T-helper 1 cell (primary cell): ENCODE measurements at regions not wholly inside any gene's neighbourhood (a gene's known extent, or its start where the extent isn't known, plus 50 kb on each side); places are given as distances from the start of the nearest gene placed in this dataset.

ENCODE experiments used
- DNase-seq, 5 donors: peaks; one replicate each; pipeline ENCODE4 v3.0.0-alpha.2; 2012 to 2020

DNA sequence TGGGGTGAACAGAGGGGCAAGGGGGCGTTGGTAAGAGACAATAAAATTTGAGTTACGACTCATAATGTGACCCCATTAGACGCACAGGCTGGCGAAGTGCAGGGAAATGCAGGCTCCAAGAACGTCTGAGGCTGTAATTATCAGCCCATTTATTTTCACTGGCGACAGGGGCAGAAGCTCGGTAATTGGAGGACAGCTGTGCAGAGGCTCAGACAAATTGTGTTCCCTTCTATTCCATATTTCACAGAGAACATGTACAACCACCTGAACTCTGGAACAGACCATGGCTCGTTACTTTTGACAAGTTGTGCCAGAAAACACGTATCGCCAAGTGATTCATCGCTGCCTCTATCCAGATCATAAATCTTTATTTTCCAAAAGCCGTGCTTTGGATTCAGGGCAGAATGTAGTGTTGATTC, 137.3 kb upstream of the FRMD4A start:
- no peak for DNase-seq

DNA sequence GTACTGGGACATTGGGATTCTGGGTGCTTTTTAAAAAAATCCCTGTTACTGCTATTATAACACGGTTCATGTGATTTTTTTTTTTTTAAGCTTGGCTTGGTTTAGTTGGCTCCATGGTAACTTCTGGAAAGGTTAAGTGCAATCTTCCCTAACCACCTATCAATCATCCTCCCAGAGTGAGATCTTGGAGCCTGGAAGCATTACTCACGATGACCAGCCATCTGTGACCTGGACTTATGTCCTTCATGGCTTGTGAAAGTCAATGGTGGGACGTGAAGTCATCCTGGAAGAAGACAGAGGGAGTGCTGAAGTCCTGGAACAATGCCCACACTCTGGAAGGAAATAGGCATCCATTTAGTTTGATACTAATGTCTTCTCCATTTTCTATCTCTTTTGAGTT, 135.5 kb upstream of the FRMD4A start:
- no peak for DNase-seq

DNA sequence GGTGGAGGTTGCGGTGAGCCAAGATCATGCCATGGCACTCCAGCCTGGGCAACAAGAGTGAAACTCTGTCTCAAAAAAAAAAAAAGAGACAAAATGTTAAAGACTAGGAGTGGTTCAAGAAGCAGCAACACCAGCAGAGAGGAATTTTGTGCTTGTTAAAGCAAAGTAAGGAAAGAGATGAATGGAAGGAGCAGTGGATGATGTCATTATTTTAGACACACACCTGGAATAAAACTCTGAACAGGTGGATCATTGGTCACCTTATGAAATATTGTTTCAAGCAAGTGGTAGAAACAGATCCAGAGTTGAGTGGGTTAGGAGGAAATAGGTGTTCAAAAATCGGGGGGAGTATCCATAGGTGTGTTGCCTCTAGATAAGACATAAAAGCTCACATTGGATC, 129.7 kb upstream of the FRMD4A start:
- no peak for DNase-seq

DNA sequence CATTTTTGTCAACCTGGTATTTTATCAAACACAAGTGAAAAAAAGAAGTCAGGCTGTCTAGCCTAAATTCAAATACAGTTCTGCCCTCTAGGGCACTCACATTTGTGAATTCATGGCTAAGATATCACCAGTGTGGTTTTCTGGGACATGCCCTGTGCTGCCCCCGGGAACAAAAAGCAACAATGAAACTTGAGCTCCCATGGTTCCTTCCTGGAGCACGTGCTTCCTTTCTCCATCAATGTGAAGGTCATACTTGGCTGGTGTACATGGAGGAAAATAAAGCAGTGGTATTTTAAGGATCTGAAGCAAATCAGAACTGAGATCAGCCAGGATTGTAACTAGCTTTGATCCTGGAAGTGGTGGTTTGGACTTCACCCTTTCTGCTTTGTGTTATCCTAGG, 128.9 kb upstream of the FRMD4A start:
- no peak for DNase-seq

DNA sequence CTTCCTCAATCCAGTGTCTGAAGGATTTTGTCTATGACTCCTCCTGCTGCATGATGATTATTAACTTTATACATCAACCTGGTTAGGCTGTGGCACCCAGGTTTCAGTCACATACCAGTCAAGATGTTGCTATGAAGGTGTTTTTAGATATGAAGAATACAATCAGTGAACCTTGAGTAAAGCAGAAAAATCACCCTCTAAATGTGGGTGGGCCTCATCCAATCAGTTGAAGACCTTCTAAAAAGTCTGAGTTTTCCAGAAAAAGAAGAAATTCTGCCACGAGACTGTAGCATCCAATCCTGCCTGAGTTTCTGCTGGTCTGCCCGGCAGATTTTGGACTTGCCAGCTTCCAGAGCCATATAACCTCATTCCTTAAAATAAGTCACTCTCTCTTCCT, 126.1 kb upstream of the FRMD4A start:
- DNase-seq, result no peak

DNA sequence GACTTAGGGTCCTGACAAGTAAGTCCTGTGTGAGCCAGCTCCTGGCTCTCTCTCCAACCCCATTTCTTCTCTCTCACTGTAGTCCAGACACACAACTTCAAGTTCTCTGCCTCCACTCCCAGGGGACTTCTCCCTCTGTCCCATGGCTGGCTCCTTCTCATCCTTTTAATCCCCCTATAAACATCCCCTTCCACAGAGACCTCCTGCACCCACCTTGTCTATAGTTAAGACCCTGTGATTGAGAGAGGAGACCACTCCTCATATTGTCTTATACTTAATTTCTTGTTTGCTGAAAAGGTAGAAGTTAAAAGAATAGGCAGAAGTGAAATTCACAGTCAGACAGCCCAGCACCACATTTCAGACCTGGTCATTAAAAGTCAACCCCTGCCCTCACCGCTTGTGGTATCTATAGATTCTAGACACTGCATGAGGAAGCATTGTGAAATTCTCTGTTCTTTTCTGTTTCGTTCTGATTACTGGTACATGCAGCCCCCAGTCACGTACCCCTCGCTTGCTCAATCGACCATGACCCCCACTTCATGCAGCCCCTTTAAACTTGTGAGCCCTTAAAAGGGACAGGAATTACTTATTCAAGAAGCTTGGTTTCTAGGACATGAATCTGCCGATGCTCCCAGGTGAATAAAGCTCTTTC, 125.6 kb upstream of the FRMD4A start:
- no peak for DNase-seq

DNA sequence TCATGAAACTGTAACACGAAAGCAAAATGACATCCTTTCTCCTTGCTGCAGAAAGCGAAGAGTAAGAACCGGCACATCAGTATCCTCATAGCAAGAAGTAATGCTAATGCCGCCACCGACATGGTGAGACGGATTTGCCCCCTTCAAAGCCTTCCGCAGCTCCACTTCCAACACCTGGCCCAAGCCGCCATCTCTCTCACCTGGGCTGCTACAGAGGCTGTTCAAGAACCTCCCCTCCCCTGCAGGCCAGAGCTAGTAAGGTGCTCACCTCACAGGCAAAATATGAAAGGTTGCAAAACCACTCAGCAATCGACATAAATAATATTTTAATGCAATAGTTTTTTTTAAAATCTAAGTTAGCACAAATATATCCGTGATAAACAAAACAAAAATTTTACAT, 123.9 kb upstream of the FRMD4A start:
- DNase-seq, result no peak

DNA sequence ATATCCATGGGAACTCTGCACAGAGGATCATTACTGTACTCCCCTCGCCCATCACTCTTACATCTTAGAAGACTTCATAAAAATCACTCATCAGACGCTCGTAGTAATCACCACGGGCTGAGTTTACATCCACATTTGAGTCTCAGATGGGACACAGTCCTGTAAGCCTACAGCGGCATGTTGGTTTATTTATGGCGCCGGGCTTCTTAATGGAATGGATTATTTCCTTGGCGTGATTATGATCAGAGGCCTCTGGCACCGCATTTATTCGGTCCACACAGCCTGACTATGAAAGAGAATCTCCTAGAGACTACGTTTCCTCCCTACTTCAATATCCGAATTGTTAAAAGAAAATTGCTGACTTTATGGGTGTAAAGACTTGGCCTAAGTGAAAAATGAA, 123.5 kb upstream of the FRMD4A start:
- DNase-seq, result no peak

DNA sequence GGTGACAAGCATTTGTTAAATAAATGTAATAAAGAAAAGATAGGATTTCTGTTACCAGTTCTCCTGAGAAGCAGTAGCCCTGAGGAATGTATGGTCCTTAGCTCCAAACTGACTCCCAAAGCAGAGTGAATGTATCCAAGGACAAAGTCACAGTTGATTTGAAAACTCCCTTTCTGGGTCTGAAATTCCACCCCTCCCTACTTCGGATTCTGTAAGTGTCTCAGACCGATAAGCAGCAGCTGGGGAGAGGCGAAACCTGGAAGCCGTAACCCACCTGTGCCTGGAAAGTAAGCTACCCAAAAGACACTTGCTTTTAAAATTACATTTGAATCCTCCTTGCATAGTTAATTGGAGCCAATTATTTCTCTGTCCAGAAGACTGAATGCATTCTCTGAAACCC, 122.9 kb upstream of the FRMD4A start:
- DNase-seq, result no peak

DNA sequence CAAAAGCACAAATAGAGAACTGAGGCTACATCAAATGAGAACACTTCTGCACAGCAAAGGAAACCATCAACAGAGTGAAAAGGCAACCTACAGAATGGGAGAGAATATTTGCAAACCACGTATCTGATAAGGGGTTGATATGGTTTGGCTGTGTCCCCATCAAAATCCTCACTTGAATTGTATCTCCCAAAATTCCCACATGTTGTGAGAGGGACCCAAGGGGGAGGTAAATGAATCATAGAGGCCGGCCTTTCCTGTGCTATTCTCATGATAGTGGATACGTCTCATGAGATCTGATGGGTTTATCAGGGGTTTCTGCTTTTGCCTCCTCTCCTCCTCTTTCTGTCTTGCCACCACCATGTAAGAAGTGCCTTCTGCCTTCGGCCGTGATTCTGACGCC, 120.6 kb upstream of the FRMD4A start:
- no peak for DNase-seq

DNA sequence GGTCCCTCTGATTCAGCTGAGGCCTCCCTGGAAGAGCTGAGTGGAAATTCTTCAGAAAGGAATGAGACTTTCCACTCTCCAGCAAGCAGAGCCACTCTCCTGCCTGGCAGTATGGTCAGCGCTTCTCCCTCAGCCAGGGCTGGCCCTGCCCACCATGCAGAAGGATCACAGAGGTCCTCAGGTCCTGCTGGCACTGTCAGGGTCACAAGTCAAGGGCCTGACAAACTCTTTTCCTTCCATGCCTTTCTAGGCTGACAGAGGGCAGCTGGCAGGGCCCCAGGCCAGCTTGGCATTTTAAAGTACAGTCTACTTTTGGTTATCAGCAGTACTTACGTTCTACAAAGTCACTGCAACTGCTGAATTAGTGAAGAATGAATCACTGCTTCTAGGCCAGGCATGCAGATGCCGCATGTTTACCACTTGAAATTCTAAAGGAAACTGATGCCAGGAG, 119.3 kb upstream of the FRMD4A start:
- no peak for DNase-seq

DNA sequence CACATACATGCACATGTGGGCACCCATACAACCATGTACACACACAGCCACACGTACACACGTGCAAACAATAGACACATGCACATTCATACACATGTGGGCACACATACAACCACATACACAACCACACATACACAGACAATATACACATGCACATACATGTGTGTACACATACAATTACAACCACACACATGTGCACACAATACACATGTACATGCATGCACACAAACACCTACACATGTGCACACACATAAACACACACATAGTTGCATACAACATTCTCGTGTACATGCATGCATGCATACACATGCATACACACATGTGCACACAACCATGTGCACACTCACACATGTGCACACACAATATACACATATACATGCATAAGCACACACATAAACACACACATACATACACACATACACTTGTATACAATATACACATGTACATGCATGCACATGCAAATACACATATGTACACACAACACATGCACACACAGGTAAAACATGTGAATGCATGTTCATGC, 118.6 kb upstream of the FRMD4A start:
- no peak for DNase-seq

DNA sequence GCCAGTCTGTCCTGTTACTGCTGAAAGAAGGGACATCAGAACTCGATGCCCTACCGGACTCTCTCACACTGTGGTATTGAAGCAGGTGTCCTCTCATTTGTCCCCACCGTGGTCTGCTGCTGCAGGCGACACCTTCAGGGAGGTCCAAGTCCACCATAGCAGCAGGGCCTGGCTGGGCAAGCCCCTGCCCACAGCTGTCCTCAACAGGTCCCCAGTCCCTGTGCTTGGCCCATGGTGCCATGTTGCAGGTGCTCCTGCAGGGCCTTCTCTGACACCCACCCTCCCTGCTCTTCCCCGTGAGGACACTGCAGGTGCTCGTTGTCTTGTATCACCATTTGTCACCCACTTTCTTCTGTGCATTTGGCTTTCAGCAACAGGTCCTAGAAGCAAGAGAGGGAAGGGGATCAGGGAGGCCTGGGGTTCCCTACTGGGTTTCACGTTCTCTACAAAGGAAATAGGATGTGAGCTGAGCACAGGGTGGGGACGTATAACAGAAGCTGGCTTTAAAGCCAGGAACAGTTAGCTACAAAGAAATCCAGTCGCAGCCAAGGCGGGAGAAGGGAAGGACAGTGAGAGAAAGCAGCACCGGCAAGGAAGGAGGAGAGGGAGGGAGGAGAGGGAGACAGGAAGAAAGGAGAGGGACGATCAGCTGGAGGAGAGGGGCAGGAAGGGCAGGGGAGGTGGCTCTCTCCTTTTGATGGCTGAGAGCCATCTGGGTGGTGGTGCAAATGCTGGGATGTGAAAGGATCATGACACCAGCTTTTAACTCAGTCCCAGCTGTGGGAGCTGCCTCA, 117.7 kb upstream of the FRMD4A start:
- DNase-seq, result no peak

DNA sequence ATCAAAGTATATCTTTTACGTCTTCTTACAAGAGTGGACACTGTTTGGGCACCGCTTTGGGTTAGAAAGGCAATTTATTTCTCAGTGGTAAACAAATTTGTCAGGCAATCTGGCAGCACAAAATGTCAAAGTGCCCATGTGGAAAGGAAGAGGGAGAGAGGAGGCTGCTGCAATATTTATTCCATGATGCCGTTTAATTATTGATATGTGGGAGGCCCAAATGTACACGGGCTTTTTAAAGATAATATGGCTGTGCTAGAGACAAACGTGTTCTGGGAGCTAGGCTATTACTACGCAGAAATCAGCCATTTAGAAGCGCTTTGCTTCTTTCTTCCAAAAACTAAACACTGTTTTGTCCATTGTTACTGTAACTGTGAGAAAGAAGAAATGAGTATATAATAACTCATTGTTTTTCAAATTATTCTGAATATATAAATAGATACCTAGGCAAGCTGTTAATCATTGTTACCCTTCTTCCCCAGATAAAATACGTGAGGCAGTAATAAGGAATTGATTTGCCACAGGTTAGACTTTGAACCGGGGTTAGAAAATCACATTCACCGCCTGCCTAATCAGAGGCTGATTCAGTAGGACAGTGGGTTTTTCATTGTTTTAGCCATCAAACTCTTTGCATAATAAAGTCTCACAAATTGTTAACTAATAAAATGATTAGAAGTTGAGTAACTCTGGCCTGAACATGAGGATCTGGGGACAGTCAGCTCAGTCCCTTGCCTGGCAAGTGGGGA, 116.5 kb upstream of the FRMD4A start:
- DNase-seq, result no peak

DNA sequence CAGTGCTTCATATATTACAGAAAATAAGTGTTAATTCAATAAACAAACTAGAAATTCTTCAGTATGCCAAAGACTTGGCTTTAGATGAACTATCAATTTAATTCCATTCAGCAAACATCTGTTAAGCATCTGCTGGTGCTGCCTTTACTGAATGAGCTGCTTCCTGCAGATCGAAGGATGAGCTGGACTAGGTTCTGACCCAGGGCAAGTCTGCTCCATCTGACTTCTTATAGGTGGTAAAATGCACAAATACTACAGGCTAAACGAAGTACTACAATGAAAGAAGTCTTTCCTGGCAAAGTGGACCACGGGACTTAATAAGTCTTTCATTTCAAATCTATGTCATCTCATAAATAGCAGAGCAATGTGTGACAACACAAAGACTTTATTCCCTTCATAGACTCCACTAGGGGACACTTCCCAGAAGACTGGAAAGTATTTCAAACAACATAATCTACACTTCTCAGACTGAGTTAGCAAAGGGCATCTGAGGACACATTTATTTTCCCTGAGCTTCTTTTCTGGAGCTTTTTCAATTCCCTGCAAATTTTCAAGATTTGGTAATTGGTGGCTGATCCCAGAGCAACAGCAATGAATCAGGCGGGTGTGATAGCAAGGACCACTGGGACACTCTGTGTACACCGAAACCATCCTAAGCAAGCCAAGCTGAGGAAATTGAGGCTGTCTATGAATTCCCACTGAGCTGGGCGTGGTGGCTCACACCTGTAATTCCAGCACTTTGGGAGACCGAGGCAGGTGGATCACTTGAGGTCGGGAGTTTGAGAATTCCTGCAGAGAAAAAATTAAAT, 108.9 kb upstream of the FRMD4A start:
- no peak for DNase-seq

DNA sequence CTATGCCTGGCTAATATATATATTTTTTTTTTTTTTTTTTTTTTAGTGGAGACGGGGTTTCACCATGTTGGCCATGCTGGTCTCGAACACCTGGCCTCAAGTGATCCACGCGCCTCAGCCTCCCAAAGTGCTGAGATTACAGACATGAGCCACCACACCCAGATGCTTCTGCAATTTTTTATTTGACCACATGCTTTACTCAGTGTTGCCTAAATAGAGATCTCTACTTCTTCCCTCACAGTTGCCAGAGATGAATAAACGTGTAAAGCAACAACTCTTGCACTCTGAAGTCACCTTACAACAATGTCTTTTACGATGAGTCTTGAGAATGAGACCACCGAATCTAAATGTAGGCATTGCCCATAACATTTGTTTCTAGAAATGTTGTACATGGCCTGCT, 107.9 kb upstream of the FRMD4A start:
- no peak for DNase-seq

DNA sequence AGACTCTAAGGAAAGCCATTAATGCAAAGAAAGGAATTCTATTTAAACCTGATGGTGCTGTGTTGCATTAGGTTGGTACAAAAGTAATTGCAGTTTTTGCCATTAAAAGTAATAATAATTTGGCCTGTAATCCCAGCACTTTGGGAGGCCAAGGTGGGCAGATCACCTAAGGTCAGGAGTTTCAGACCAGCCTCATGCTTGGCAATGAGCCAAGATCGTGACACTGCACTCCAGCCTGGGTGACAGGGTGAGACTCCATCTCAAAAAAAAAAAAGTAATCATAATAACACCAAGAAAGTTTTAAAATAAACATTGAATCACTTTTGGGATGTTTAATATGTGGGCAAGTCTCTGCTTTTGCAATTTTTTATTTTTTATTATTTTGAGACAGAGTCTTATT, 107.3 kb upstream of the FRMD4A start:
- DNase-seq, result no peak

DNA sequence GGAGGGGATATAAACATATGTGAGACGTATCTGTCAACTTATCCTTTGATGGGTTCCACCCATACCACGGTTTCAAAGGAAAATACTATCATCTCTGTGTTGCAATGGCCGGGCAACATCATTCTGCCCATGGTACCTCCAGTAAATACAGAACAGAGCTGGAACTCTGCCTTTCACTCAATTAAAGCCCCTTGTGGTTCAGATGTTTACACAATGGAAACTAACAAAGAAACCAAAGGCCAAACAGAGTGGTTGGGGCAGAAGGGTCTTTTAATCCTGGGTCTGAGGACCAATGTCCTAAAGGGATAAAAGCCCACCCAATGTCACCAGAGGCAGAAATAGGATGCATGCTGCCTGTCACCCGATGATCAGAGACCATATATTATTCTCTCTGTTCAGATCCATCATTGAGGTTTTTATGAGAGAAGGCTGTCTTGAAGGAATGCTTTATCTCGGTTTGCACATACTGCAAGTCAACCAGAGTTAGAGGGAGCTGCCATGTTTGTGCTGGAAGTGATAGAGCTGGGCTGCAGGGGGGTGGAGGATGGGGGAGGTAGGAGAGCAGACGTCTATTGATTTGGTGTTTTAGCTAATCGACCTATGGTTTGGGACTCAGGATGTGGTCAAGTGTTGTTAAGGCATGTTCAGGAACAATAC, 105.4 kb upstream of the FRMD4A start:
- DNase-seq, result no peak

DNA sequence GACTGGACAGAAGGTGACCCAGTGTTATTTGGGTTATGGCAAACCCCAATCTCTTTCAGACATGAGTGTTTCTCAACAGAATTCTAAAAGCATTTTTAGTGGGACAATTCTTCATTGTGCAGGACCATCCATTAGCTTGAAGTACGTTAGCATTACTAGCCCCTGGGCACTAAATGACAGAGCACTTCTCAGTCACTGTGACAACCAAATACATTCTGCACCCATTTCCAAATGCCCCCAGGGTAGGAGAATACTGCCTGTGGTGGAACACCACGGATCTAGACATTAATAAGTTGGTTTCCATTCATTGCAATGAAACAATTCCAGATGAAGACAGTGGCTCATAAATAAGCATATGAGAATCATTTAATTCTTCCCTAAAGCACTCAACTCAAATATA, 102.4 kb upstream of the FRMD4A start:
- DNase-seq, result no peak

DNA sequence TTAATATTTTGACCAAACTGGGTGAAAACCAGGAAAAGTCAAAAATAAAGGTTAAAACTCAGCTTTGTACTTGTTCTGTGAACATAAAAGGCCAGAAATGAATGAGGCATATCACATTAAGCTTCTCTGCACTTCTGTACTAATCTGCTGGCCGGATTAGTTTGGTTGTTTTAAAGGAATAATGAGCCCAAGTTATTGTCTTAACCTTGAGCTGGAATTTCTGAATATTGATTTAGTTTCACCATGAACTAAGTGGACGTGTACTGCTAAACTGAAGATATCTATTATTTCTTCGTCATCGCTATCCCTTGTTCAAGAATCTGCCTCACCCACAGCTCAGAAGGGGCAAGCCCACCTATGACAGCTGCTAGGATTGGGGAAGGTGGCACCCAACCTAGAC, 101.1 kb upstream of the FRMD4A start:
- DNase-seq, result no peak

DNA sequence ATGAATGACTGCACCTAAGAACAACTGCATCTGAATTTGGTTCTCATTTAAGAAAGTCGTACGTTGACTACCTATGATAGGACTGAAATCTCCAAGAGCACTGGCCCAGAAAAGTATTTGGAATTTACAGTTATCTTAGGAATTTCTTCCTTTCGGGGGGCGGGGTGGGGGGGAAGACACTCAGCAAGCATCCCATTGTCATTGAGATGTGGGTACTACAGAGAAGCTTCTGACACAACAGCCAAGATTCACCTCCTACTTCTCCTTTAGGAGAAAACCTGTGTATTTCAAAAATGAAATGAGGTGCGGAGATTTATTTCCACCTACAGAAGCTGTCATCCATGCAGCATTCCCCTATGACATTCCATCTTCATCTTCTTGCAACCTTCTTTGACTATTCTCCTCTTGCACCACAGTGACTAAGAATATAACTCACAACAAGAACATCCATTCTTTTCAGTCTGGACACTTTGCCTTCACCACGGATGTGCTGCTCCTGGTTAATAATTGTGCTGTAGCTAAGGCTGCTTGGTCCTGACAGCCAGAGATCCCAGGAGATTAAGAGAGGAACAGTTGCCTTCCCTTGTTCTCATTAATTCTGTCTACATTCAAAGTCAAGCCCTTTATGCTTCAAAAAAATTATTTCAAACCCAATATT, 98.4 kb upstream of the FRMD4A start:
- DNase-seq, result no peak

DNA sequence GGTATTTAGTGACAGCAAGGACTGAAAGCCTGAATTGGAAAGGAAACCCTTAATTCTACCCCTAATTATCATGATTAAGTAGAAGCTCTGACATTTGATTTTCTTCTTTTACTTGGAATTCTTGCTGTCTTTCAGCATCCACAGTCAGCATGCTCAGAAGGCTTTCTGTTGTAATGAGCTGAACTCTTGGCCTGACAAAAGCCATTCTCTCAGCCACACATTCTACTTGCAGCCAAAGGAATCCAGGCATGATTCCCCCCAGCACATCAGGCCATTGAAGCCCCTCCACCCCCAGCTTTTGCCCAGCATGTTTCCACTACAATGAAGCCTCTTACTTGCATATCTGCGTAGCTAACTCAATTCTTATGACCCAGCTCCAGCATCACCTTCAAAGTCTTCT, 94.3 kb upstream of the FRMD4A start:
- no peak for DNase-seq
